NCI-H345 (cell line): ENCODE measurements at regions not wholly inside any gene's neighbourhood (a gene's known extent, or its start where the extent isn't known, plus 50 kb on each side); places are given as distances from the start of the nearest gene placed in this dataset.
"Not testable (repeated sequence)": the region's sequence is repeated elsewhere in the genome, so short reads cannot be mapped to it uniquely, and the experiment has no call there.

Experiments
- DNase-seq: peaks from one replicate; lab custom pipeline; 2025; lab: John Stamatoyannopoulos, UW

DNA sequence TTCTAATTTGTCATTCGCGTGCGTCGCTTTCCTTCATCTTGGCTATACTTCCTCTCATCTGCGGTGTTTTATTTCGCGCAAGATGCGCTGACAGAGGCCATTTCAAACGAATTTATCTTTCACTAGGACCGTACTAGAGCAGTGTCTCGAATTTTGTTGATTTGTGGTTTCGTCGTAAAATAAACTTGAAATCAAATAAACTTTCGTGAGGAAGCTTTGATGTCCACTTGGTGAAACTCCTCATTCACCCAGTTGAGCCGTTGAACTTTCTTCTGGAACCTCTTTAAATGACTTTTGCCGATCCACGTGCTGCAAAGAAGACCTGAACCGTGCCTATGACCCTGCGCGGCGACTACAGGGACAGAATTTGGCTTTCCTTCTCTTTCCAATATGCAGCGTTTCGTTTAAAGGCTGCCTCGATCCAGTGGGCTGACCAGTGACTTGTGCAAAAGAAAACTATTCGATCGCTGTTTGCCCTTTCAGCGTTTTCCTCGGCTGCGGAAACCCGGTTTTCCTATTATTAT is 163.9 kb upstream of the PPP1R3A start:
- no peak for DNase-seq

DNA sequence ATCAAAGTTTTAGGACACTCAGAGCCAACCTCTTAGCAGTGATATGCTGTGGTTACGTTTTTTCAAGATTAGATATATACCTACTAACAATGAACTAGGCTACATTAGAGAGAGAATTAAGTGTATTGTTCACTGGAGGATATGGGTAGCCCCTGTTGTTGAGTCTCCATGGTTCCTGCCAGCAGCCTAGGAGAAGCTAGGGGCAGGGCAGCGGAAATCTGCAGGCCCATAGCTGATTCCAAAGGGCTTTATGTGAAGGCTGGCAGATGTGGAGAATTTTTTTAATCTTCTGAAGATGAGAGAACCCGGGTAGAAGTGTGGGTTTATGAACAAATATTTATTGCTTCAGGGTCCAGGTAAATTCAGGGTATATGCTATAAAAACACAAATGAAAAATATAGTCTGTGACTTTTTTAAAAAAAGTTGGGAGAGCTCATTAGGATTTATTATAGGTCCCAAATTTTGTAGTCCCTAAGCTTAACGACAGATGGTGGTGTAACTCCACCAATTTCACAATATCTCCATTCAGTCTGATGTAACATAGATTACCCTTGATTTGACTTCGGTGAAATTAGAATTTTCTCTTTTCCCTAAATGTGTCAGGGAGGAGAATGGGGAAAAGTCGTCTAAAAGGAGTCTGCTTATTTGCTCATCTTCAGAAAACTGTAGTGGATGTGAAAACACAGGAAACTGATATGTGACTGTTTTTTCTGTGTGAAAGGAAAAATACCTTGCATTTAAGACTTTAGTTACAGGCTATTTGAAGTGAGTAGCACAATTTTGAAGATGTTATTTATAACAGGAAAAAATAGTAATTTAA is 163.0 kb upstream of the PPP1R3A start:
- DNase-seq = peak; percentile 51

DNA sequence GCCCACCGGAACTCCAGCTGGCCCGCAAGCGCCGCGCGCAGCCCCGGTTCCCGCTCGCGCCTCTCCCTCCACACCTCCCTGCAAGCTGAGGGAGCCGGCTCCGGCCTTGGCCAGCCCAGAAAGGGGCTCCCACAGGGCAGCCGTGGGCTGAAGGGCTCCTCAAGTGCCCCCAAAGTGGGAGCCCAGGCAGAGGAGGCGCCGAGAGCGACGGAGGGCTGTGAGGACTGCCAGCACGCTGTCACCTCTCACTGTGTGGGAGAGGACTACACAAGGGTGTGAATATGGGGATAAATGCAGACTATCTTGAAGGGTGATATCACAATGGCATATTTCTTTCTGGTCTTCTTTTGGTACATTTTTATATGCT is 158.3 kb upstream of the PPP1R3A start:
- not testable (repeated sequence) for DNase-seq

DNA sequence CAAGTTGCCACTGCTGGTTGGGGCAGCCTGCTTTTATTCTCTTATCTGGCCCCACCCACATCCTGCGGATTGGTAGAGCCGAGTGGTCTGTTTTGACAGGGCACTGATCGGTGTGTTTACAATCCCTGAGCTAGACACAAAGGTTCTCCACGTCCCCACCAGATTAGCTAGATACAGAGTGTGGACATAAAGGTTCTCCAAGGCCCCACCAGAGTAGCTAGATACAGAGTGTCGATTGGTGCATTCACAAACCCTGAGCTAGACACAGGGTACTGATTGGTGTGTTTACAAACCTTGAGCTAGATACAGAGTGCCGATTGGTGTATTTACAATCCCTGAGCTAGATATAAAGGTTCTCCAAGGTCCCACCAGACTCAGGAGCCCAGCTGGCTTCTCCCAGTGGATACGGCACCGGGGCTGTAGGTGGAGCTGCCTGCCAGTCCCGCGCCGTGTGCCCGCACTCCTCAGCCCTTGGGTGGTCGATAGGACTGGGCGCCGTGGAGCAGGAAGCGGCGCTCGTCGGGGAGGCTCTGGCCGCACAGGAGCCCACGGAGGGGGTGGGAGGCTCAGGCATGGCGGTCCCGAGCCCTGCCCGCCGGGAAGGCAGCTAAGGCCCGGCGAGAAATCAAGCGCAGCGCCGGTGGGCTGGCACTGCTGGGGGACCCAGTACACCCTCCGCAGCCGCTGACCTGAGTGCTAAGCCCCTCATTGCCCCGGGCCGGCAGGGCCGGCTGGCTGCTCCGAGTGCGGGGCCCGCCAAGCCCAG is 157.8 kb upstream of the PPP1R3A start:
- not testable (repeated sequence) for DNase-seq

DNA sequence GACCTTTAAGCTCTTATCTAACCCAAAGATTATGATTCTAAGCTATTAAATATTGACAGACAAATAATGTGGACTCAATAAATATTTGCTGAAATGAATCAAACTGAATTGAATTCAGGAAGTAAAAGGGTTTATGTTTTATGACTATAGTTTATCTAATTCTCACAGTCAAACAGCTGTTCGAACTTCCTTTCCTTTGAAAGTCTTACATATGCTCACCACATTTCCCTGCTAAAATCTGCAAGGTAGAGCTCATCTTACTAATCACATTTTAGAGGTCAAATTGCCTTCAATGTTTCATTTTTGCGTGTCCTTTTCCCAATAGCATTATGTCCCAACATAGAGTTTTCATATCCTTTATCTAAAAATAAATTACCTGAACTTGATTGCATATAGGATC is 154.9 kb upstream of the PPP1R3A start:
- DNase-seq = no peak

DNA sequence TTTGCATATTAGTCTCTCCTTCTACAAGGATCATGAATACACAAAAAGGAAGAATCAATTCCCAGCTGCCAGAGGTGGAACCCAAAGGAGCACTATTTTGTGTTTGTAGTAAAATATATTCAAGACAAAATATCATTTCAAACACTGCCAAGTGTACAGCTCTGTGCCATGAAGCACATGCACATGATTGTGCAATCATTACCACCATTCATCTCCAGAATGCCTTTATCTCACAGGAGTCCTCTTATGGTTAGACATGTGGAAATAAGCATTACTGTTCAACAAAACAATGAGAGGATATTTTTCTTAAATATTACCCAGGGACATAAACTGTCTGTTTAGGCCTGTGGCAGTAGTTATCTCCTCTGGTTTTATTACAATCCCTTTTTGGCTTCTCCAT is 151.4 kb upstream of the PPP1R3A start:
- no peak for DNase-seq

DNA sequence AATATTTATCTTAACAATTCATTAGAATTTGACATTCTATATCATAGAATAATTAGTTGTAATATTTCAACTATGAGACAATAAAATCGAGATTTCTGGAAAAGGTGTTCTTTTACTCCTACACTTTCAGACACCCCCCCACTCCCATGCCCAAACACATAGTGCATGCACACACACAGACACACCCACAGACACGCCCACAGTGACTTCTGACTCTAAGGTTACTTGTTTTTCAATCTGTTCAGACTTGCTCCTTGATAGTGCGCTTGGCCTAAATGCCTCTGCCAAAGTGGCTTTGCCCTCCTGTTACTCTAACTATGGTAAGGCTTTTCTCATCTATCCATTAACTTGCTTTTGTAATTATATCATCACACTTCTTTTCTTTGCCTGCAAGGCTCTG is 144.0 kb upstream of the PPP1R3A start:
- DNase-seq = no peak

DNA sequence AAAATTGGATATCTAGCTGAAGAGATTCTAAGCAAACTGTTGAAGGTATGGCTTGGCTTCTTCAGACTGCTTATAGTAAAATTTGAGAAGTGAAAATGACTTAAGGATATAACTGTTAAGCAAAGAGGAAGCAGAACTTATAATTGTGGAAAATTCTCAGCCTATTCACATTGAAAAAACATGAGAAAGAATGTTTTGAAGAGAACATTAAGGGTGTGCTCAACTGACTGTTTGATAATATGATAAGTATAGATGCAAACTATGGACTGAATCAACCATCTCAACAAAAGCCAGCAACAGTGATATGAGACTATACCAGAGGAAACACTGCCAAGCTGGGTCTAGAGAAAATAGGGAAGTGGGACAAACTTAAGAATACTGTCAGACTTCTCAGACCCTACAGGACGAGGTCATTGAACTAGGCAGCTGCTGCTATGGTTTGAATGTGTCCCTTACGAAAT is 133.1 kb upstream of the PPP1R3A start:
- no peak for DNase-seq

DNA sequence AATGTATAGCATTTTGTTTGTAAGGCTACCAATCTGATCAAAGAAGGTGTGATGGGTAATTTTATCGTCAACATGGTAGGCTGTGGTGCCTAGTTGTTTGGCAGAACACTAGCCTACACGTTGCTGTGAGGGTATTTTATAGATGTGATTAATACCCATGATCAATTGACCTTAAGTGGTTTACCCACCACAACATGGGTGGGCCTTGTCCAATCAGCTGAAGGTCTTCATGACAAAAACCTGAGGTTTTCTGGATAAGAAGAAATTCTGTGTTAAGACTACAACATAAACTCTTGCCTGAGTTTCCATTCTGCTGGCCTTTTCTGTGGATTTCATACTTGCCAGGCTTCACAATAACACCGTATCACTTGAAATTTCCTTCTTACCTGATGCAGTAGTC is 131.8 kb upstream of the PPP1R3A start:
- no peak for DNase-seq

DNA sequence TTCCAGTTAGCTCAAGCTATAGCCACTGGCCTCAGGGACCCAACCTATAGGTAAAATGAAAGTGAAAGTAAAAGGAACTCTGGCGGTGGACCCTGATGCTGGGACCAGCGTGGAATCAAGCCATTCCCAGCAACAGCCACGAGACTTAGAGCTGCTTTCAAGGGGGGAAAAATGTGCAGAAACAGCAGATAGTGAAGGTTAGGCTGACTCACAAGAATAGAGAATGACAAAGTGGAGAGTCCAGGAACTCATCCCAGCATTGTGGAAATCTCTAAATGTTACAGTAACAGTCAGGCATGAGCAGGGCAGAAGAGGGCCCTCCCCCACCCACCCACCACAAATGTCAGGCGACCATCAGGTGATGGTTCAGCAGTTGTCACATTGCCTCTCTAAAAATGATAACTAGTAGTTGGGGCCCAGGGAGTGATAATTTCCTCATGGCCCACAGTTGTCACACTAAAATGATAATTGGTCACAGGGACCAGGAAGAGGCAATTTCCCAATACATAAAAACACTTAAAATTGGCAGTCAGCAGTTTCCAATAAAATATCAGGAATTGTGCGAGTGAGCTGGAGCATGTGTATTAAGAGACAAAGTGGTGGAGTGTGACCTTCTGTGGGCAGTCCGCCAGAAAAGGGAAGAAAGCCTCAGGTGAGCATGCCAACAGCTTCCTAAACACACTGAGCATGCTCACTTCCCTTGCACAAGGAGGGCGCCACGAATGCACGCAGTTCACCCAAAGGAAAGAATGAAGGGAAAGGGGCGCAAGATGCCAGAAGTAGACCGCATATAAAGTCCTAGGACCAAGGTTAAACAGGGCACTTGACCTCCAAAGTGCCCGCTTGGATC is 129.8 kb upstream of the PPP1R3A start:
- peak; percentile 30 for DNase-seq

DNA sequence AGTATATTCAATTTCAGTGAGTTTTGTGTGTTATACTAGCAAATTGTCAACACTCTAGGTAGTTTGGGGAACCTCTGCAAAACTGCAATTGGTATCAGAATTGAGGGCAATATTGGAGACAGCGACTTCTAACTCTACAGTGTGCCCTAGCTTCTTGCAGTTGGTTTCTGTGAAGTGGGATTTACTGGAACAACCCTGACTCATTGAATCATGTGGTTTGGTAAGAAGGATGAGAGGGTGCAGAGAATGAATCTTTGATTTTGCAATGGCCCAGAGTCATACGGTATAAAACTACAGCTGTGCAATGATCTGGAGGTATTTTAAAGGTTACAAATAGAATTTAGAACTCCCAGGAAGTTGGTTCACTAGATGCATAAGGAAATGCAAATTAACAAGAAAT is 129.1 kb upstream of the PPP1R3A start:
- DNase-seq = no peak

DNA sequence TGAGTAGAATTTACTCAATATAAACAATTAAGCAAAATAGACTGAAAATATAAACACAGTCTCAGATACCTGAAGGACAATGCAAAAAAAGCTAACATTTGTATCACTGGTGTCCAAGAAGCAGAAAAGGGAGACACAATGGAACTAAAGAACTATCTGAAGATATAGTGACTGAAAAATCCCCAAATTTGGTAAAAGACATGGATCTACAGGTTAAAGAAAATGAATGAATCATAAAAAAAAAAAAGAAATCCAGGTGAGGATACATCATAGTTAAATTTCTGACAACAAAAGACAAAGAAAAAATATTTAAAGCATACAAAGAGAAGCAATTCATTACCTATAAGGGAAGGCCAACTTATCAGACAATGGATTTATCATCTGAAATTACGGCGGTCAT is 114.7 kb upstream of the PPP1R3A start:
- DNase-seq = no peak

DNA sequence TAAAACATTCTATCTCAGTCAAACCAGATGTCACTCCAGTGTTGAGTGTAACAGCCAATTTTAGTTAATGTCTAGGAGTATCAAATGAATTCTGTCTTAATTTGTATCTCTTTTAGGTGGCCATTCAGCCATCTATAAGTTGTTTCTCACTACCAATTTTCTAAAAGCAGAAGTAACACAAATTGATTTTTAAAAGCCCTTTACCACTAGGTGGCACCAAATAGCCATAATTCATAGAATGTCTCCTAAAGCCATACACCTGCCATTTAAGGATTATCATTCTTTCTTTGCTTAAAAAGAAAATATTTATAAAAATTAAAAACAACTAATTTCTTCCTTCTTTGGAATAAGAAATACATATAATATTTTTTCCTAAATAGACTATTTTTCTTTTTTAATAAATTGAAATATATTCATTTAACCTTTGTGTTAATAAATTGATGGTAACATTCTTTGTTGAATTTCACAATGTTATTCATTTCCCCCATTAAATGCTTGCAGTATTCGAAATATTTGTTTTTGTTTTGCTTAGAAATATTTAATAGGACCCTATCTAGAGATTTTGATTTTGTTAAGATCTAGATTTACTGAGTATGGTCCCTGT is 107.8 kb upstream of the PPP1R3A start:
- DNase-seq = peak; percentile 77

DNA sequence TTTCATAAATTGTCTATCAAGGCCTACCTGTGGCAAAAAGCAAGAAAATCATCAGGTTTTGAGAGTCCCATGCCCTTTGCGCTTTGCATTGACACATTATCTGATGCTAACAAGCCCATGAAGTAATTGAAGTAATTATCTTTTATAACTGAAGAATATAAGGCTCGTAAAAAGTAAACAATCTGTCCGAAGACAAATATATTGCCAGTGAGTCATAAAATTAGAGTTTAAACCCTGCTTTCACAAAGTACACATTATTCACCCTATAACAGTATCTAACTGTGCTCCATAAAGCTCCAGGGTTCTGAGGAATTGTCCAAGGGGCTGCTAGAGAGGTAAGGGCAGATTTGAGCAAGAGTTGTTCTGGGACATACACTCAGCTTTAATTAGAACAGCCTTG is 102.3 kb upstream of the PPP1R3A start:
- DNase-seq = no peak

DNA sequence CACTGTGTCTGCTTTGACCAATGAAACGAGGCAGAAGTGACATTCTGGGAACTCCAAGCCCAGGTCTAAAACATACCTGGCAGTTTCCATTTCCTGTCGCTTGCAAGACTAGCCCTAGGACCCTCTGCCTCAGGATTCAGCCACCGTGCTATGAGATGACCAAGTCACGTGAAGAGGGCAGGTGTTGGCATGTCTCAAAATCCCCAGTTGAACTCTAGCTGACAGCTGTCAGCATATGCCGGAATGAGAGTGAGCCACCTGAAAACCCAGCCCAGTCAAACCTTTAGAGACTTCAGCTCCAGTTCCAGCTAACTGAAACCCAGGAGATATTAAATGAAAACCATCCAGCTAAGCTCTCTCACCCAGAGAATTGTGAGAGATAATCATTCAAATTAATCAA is 89.9 kb upstream of the PPP1R3A start:
- no peak for DNase-seq

DNA sequence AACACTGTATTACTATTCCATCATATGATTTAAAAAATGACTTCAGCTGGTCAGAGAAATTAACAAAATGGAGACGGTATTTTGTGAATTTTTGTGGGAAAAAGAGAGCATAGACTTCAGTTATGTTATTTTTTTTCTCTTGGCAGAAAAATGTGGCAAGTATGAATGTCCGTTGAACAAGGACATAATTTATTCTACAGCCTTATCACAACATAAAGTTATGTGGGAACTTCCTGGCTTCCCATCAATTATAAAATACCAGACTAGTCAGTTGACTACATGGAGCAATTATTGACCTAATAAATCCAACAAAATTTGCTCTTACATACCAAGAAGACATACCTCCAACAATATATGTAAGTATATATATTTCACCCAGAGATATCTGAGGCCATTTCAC is 88.6 kb upstream of the PPP1R3A start:
- no peak for DNase-seq

DNA sequence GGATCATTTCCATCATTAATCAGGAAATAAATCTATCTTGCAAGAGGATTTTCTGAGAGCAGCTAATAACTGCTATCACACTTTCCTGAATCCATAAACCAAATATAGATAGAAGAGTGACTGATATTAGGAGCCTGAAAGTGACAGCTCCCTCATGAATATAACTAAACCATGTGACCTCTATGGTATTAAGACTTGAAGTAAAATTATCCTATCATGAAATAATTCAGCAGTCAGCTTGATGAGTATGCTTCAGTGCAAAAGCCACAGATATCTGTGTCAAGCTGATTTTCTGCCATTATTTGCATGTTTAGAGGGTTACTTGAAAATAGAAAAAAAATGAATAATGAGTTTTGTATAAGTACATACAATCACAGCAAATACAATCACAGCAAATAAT is 80.1 kb upstream of the PPP1R3A start:
- no peak for DNase-seq

DNA sequence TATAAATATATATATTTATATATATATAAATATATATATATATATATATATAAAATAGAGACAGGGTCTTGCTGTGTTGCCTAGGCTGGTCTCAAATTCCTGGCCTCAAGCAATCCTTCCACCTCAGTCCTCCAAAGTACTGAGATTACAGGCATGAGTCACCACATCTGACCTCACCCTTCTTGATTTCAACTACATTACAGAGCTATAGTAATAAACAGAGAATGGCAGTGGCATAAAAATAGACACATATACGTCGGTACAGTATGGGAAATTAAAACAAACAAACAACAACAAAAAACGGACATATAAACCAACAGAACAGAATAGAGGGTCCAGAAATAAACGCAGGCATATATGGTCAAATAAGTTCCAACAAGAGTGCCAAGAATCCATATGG is 77.6 kb upstream of the PPP1R3A start:
- DNase-seq = no peak

DNA sequence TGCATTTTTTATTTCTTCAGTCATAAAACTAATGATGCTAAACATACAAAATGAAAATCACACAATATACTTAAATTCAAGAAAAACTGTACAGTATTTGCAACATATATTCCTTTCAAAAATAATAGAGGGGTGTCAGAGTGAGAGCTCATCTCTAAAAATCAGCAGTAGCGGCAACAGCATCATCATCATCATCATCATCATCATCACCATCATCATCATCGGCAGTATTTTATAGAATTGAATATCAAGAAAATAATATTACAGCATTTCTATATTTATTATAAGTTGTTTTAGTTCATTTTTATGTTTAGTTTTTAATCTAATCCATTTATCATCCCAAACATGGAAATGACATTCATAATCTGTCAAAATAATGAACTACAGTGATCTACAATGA is 67.4 kb upstream of the PPP1R3A start:
- no peak for DNase-seq

DNA sequence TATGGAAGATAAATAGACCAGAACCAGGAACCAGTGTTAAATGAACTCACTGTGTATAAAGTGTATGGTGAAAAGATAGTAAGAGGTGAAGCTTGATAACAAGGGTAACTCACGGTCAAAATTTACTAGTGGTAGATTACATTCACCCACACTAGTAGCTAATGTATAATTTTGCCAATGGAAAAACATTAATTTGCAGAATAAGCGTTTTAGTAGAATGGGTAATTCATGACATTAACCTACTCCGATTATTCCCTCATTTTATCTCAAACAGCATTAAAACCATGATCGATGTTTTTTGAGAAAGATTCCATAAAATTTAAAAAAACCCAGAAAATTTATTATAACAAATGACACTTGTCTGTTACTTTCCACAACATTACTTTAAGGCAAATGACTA is 57.7 kb upstream of the PPP1R3A start:
- DNase-seq = no peak

DNA sequence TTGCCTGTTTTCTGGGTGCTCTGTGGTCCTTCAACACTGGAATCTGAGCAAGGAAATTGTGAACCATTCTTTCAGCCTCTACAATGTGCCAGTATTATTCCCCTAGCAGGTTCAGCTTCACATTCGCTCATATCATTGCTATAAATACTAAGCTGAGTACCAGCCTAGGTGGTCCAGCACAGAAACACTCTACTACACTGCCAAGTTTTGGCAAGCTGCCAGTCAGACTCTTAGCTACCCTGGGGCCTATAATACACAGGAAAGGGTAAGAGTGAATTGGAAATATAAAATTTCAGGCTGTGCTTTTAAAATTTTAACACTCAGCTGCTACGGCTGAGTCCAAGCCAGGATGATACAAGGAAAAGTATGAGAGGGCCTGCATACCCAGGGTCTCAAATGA is 49.9 kb upstream of the PPP1R3A start:
- peak; percentile 69 for DNase-seq
